Erythroblast (primary cell): ENCODE measurements at regions not wholly inside any gene's neighbourhood (a gene's known extent, or its start where the extent isn't known, plus 50 kb on each side); places are given as distances from the start of the nearest gene placed in this dataset.

ENCODE experiments used
- GATA1 ChIP-seq: IDR thresholded peaks from 2 replicates; pipeline ENCODE4 v1.6.1; 2011; ENCODE audit warnings: low read depth, mild to moderate bottlenecking, control low read depth, low read length, moderate library complexity
- POLR2A ChIP-seq: IDR thresholded peaks from 2 replicates; pipeline ENCODE4 v1.6.1; 2011; ENCODE audit warnings: mild to moderate bottlenecking, low read length

GRCh38 chr6:44670146-44670545, 282.6 kb downstream of the CDC5L start:
- TF ChIP-seq POLR2A: no peak
- TF ChIP-seq GATA1: no peak
